ENCODE measurements at regions not wholly inside any gene's neighbourhood (a gene's known extent, or its start where the extent isn't known, plus 50 kb on each side); places are given as distances from the start of the nearest gene placed in this dataset.
"Not testable (repeated sequence)": the region's sequence is repeated elsewhere in the genome, so short reads cannot be mapped to it uniquely, and the experiment has no call there.

DNA sequence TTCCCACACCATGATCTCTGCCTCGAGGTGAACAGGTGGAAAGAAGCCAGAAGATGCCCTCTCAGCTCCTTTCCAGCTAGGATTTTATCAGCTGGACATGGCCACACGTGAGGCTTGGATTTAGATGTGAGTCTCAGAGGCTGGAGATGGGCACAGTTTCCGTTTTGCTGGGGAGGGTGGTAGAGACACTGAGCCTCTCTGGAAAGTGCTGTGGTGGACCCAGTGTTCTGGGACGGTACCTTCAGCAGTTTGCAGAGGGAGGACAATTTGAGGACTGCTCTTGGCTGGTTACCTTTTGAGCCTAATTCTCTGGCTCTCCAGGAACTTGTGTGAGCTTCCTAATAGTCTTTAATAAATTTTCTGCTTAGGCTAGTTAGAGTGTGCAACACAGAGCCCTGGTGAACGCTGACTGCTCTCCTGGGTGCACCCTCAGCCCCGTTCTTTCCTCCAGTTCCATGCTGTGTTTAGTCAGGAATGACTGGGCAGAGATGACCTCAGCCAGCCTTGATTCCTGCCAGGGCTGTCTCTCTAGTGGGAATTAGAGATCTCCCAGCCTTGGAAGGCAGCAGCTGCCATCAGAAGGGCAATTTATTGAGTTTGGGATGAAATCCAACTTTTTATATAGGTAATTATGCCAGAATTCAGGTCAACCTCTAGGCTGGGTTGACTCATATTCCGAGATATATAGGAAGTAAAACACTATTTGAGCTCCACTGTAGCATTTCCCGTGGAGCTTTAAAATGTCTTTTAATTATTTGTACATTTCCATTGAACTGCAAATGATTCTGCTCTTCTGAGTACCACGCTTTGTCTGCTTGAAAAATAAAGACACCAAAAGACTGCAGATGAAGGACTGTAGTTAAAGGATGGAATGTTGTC is 103.9 kb downstream of the GATA3 start:
- no peaks in the 10 kb centered on the region for H3K4me1 Mint-ChIP-seq
- H3K9me3 Mint-ChIP-seq: peaks cover 6% of the 10 kb centered on the region
- H3K36me3 Mint-ChIP-seq: peaks cover 1% of the 10 kb centered on the region
- no peak overlapping the region for H3K27ac Mint-ChIP-seq
- no peak for DNase-seq
- H3K27me3 Mint-ChIP-seq: peaks cover 49% of the 10 kb centered on the region
- H3K4me3 Mint-ChIP-seq: no peak overlapping the region
- CTCF ChIA-PET: no interaction called here

DNA sequence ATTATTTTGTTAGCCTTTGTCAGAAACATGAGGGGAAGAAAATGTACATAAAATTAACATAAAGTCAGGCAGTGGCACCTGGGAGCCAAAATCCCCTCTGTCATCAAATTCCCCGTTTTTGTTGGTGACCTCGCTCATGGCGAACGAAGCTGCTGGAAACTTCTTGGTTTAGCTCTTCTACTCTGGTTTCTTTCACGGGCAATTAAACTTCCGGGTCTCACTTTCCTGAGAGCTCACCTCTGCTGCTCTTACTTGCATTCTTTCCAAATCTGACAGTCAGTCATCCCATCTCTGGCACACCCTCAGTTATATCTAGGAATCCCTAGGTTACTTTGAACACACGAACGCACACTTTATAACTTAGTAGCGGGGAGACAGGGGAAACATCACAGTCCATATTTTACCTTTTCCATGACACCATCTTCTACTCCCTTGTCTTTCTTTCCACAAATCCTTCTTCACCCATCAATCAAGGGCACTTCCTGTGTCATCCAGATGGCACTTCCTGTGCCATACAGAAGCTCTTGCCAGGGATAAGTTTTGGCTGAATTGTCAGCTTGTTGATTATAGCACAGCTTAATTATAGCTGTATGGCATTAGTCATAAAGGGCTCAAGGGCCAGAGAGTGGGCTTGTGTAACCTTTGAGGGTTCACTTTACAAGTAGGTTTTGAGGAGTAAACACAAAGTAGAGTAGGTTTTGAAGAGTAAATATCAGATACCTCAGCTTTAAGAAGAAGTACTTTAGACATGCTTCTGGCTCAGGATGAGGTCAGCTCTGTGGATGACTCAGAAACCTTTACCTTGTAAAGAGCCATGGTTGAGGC is 105.1 kb downstream of the GATA3 start:
- H3K4me3 Mint-ChIP-seq: no peak overlapping the region
- DNase-seq: no peak
- no peaks in the 10 kb centered on the region for H3K4me1 Mint-ChIP-seq
- peaks cover 1% of the 10 kb centered on the region for H3K36me3 Mint-ChIP-seq
- peaks cover 12% of the 10 kb centered on the region for H3K9me3 Mint-ChIP-seq
- H3K27me3 Mint-ChIP-seq: peaks cover 44% of the 10 kb centered on the region
- CTCF ChIA-PET: no interaction called here
- no peak overlapping the region for H3K27ac Mint-ChIP-seq

DNA sequence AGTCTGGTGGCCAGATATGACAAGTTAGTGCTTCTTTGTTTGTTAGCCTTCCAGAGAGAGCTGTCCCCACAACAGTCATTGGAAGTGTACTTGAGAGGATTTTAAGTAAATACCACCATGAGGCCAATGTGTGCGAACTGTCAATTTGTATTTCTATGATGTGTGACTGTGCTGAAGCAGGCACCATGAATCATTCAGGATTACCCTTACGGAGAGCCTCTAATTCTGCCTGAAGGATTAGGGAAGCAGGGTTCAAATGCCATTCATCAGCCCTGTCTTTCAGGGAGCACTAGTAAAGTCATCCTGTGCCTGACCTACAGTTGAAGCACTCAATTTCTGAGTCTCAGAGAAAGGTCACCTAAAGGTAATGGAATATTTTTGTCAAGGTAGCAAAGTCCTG is 109.3 kb downstream of the GATA3 start:
- no peak overlapping the region for H3K4me3 Mint-ChIP-seq
- H3K27me3 Mint-ChIP-seq: peaks cover 29% of the 10 kb centered on the region
- no peak overlapping the region for H3K27ac Mint-ChIP-seq
- no peak for DNase-seq
- H3K4me1 Mint-ChIP-seq: no peaks in the 10 kb centered on the region
- CTCF ChIA-PET: no interaction called here
- H3K36me3 Mint-ChIP-seq: peaks cover 9% of the 10 kb centered on the region
- peaks cover 31% of the 10 kb centered on the region for H3K9me3 Mint-ChIP-seq

DNA sequence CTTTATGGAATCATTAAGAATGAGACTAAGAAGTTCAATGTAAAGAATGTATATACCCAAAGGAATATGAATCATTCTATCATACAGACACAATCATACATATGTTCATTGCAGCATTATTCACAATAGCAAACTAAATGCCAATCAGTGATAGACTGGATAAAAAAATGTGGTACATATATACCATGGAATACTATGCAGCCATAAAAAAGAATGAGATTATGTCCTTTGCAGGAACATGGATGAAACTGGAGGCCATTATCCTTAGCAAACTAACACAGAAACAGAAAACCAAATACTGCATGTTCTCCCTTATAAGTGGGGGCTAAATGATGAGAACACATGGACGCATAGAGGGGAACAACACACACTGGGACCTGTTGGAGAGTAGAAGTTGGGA is 110.2 kb downstream of the GATA3 start:
- peaks cover 14% of the 10 kb centered on the region for H3K36me3 Mint-ChIP-seq
- H3K9me3 Mint-ChIP-seq: peaks cover 37% of the 10 kb centered on the region
- peaks cover 24% of the 10 kb centered on the region for H3K27me3 Mint-ChIP-seq
- DNase-seq, H3K4me3 Mint-ChIP-seq, H3K4me1 Mint-ChIP-seq, CTCF ChIA-PET, H3K27ac Mint-ChIP-seq: not testable (repeated sequence)

DNA sequence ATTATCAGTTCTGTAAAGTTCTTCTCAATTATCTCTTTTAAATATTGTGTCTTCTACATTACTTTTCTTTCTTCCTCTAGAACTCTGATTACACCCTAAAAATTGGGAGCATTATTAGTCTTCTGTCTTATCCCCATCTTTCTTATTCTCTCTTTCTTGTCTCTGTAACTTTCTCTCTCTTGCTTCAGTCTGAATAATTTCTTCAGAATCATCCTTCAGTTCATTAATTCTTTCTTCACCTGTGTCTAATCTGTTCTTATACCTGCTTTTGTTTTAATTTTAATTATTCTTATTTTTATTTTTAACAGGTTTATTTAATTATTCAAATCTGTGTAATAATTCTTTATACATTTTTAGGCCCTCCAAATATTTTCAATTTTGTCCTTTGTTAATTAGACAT is 114.3 kb downstream of the GATA3 start:
- no peaks in the 10 kb centered on the region for H3K4me1 Mint-ChIP-seq
- no peak overlapping the region for H3K4me3 Mint-ChIP-seq
- peaks cover 13% of the 10 kb centered on the region for H3K36me3 Mint-ChIP-seq
- no peak overlapping the region for H3K27ac Mint-ChIP-seq
- no peak for DNase-seq
- H3K27me3 Mint-ChIP-seq: peaks cover 15% of the 10 kb centered on the region
- H3K9me3 Mint-ChIP-seq: peaks cover 42% of the 10 kb centered on the region
- CTCF ChIA-PET: no interaction called here

DNA sequence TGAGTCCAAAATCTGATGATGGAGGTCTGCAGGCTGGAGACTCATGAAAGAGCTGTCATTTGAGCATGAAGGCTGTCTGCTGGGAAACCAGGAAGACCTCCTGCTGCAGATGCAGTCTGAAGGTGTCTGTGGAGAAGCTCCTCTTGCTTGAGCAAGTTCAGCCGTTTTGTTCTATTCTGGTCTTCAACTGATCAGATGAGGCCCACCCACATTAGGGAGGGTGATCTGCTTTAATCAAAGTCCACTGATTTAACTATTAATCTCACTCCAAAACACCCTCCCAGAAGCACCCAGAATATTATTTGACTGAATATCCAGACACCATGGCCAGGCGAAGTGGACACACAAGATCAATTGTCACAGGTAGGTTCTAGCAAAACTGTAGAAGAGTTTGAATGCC is 116.5 kb downstream of the GATA3 start:
- no peak overlapping the region for H3K4me3 Mint-ChIP-seq
- CTCF ChIA-PET: no interaction called here
- peaks cover 11% of the 10 kb centered on the region for H3K27me3 Mint-ChIP-seq
- no peak for DNase-seq
- H3K27ac Mint-ChIP-seq: no peak overlapping the region
- H3K9me3 Mint-ChIP-seq: peaks cover 31% of the 10 kb centered on the region
- H3K36me3 Mint-ChIP-seq: peaks cover 8% of the 10 kb centered on the region
- no peaks in the 10 kb centered on the region for H3K4me1 Mint-ChIP-seq

DNA sequence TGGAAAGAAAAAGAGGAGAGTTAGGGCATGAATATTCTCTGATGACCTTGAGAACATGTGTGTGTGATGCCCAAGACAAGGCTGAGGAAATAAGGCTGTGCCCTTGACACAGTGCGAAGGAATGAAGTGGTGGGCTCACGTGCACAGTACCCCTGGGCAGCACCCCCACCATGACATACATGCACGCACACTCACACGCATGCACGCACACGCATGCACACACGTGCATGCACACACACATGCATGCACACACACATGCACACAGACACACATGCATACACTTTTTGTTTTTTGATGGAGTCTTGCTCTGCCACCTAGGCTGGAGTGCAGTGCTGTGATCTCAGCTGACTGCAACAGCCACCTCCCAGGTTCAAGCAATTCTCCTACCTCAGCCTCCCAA is 118.1 kb downstream of the GATA3 start:
- CTCF ChIA-PET: no interaction called here

DNA sequence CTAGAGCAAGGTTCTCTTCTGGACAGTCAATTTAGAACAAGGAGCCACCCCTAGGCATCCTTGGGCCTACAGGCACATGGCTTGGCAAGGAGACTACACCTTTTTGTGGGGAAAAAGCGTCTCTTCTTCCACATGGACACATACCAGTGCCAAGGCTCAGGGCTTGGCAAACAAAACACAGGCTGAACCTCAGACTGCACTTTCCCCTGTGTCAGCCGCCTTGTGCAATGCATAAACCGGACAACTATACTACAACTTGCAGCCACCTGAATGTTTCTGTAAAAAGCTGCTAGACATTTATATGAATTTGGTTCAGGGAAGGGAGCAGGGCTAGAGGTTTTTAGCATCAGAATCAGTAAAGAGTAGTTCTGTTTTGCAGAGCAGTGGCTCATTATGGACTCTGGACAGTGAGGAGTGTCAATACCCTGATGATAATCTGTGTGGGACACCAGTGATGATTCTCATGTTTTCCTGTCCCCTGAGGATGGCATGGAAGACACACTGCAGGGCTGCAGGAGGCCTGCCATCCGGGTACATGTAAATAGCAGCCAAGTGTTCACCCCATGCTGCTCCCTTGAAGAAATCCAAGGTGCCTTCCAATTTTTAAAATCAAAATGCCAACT is 118.9 kb downstream of the GATA3 start:
- Mint-ChIP-seq H3K36me3 (peaks cover 8% of the 10 kb centered on the region), H3K4me1 (no peaks in the 10 kb centered on the region), H3K9me3 (peaks cover 23% of the 10 kb centered on the region), H3K27me3 (peaks cover 15% of the 10 kb centered on the region), H3K27ac (no peak overlapping the region), H3K4me3 (no peak overlapping the region)
- CTCF ChIA-PET: no interaction called here
- DNase-seq: no peak

More for the DNA sequence above, 118.1 kb downstream of the GATA3 start:
- peaks cover 8% of the 10 kb centered on the region for H3K36me3 Mint-ChIP-seq
- peaks cover 13% of the 10 kb centered on the region for H3K27me3 Mint-ChIP-seq
- H3K27ac Mint-ChIP-seq: no peak overlapping the region
- no peak for DNase-seq
- no peaks in the 10 kb centered on the region for H3K4me1 Mint-ChIP-seq
- H3K9me3 Mint-ChIP-seq: peaks cover 27% of the 10 kb centered on the region
- H3K4me3 Mint-ChIP-seq: no peak overlapping the region

DNA sequence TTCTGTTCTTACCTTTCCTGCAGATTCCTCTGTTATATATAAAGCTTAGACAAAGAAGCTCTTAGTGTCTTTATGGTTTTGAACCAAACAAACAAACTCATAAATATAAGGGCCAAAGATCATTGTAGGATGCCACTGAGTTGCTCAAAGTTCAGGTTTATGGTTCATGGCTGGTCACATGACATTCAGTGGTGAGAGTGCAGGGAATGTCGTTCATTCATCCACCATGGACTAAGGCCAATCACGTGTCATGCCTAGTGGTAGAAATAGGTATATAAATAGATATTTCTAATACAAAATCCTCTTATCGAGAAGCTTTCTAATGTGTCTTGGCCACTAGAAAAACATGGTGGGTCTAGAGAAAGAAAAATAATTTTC is 119.4 kb downstream of the GATA3 start:
- no peak for DNase-seq
- CTCF ChIA-PET: no interaction called here
- Mint-ChIP-seq H3K4me1 (no peaks in the 10 kb centered on the region), H3K27me3 (peaks cover 15% of the 10 kb centered on the region), H3K9me3 (peaks cover 19% of the 10 kb centered on the region), H3K27ac (no peak overlapping the region), H3K4me3 (no peak overlapping the region), H3K36me3 (peaks cover 5% of the 10 kb centered on the region)

DNA sequence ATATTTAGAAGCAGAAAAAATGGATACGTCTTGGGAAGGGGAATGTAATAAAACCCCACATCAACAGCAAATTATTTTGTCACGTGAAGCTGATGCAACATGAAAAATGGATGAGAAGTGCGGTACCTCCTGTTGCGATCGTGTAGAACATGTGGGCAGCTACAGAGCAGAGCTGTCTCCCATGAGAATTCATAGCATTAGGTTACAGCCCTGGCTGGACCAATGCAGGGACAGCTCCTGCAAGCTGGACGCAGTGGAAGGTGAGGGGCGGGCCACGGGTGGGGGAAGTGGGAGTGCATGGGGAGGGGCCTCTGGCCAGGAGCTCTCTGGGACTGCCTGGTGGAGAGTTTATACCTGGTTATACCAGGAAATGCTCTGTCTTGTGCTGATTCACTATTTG is 120.3 kb downstream of the GATA3 start:
- CTCF ChIA-PET: no interaction called here
- Mint-ChIP-seq H3K4me1 (no peaks in the 10 kb centered on the region), H3K9me3 (peaks cover 13% of the 10 kb centered on the region), H3K36me3 (no peaks in the 10 kb centered on the region), H3K27me3 (peaks cover 15% of the 10 kb centered on the region), H3K27ac (no peak overlapping the region), H3K4me3 (no peak overlapping the region)
- DNase-seq: no peak

DNA sequence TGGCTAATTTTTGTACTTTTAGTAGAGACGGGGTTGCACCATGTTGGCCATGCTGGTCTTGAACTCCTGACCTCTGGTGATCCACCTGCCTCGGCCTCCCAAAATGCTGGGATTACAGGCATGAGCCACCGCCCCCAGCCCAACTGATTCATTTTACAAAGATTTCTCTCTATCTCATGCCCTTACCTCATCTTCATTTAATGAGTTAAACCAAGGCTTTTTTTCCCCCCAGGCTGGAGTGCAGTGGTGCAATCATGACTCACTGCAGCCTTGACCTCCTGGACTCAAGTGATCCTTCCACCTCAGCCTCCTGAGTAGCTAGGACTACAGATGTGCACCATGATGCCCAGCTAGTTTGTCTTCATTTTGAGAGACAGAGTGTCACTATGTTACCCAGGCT is 123.0 kb downstream of the GATA3 start:
- H3K4me3 Mint-ChIP-seq, H3K27ac Mint-ChIP-seq, H3K27me3 Mint-ChIP-seq, CTCF ChIA-PET, H3K9me3 Mint-ChIP-seq, H3K4me1 Mint-ChIP-seq, H3K36me3 Mint-ChIP-seq, DNase-seq: not testable (repeated sequence)

DNA sequence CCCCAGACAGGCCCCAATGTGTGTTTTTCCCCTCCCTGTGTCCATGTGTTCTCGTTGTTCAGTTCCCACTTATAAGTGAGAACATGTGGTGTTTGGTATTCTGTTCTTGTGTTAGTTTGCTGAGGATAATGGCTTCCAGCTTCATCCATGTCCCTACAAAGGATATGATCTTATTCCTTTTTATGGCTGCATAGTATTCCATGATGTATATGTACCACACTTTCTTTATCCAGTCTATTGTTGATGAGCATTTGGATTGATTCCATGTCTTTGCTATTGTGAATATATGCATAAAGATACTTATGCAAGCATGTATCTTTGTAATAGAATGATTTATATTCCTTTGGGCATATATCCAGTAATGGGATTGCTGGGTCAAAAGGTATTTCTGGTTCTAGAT is 125.3 kb downstream of the GATA3 start:
- not testable (repeated sequence) for H3K4me3 Mint-ChIP-seq

DNA sequence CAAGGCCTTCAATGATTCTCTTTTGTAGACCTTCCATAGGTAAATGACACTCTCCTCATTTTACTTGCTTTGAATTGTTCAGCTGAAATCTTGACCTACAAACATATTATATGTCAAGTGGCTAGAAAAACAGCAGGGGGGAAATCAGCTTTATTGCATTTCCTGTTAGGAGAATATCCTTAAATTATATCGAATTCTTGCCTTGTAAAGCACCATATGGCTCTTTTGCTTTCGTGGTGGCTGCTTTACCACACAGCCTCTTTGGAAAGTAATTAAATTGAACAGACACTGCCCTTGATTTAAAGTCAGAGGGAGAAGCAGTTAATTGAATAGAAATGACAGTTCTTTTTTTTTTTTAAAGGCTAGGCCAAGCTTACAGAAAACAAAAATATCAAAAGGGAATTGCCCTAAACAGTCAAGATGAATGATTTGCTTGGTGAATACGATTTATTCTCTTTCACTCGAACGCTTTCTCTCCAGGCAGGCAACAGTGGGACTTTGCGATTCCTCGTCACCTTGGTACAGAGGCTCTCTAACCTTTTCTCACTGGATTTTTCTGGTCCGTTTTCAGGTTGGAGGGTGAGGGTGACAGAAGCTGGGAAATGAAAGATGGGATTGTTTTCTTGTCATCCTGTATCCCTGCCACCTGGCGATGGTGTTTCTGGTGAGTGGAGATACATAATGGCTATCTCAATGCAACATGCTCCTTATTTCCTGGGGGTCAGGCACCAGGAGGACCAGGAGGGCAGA is 126.0 kb downstream of the GATA3 start:
- H3K27ac Mint-ChIP-seq: no peak overlapping the region
- DNase-seq: no peak
- H3K4me1 Mint-ChIP-seq: peaks cover 19% of the 10 kb centered on the region
- H3K36me3 Mint-ChIP-seq: no peaks in the 10 kb centered on the region
- CTCF ChIA-PET: no interaction called here
- no peak overlapping the region for H3K4me3 Mint-ChIP-seq
- peaks cover 4% of the 10 kb centered on the region for H3K27me3 Mint-ChIP-seq
- no peaks in the 10 kb centered on the region for H3K9me3 Mint-ChIP-seq

More for the DNA sequence above, 125.3 kb downstream of the GATA3 start:
- CTCF ChIA-PET, H3K27ac Mint-ChIP-seq, H3K36me3 Mint-ChIP-seq, H3K9me3 Mint-ChIP-seq, DNase-seq, H3K27me3 Mint-ChIP-seq: not testable (repeated sequence)
- peaks cover 18% of the 10 kb centered on the region for H3K4me1 Mint-ChIP-seq

DNA sequence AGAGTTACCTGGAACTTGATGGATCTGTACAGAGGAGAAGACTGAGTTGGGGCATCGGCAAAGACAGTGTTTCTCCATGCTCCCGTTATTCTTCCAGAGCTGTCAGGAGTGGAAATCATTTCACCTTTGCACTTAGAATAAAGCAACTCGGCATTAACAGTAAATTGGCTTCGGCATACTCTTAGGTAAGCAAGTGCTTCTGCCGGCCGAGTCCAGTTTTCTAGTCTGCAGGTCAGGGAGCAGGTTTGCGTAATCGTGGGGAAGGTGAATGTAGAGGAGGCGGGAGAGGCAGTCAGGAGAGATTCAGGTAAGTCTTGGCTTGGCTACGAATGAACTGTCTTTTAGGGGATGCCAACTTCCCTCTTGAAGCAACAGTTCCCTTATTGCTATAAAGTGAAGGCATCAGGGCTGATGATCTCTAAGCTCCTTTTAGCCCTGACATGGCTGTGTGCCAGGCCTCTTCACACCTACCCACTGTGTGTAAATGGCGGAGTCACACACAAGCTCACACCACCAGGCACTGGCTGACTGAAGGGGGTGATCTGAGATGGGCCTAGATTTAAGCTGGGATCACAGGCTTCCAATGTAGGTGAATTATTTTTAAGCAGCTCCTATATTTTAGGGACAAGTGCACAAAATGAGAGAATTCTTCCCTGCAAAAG is 127.1 kb downstream of the GATA3 start:
- Mint-ChIP-seq H3K9me3 (no peaks in the 10 kb centered on the region), H3K27me3 (peaks cover 4% of the 10 kb centered on the region), H3K4me3 (no peak overlapping the region), H3K4me1 (peaks cover 19% of the 10 kb centered on the region), H3K36me3 (no peaks in the 10 kb centered on the region), H3K27ac (no peak overlapping the region)
- CTCF ChIA-PET: no interaction called here
- DNase-seq: no peak

All from activated naive CD4-positive, alpha-beta T cell treated with anti-CD3 and anti-CD28 coated beads, Interleukin-2, amount 10 ng/mL, durations not matched to agents 7 days and 5 days (primary cell).